Left ventricle myocardium inferior (tissue), 1 donor: ENCODE measurements at regions not wholly inside any gene's neighbourhood (a gene's known extent, or its start where the extent isn't known, plus 50 kb on each side); places are given as distances from the start of the nearest gene placed in this dataset.

ENCODE experiments used
- DNase-seq: peaks from one replicate; pipeline ENCODE4 v3.0.0-alpha.2; 2020
- H3K27ac ChIP-seq: fragments of 200-600 bp; replicated peaks from 2 replicates; pipeline ENCODE4 v1.8.0; 2021
- H3K27me3 ChIP-seq: fragments of 200-600 bp; 2 replicates; pipeline ENCODE4 v1.8.0; 2021; ENCODE audit warnings: low read depth
- H3K36me3 ChIP-seq: fragments of 200-600 bp; 2 replicates; pipeline ENCODE4 v1.8.0; 2021
- H3K4me1 ChIP-seq: fragments of 200-600 bp; 2 replicates; pipeline ENCODE4 v1.8.0; 2021
- H3K4me3 ChIP-seq: fragments of 200-600 bp; 2 replicates; pipeline ENCODE4 v1.8.0; 2021; ENCODE audit warnings: mild to moderate bottlenecking, moderate library complexity
- H3K9me3 ChIP-seq: fragments of 200-600 bp; replicated peaks from 2 replicates; pipeline ENCODE4 v1.8.0; 2021
- intact Hi-C: fragments of 100-400 bp; cut with micrococcal nuclease; formaldehyde crosslinking; loops from one replicate; pipeline ENCODE4 v1.11.0; 2022
- TF ChIP-seq, protein P1 (sequence below): fragments of 200-600 bp; IDR thresholded peaks from 2 replicates; pipeline ENCODE4 v1.8.0; 2021; ENCODE audit warnings: antibody characterized with exemption, mild to moderate bottlenecking, borderline replicate concordance
- donor health status: DM: no; HTN: yes; CAD: no; lungs with severe emphysema.

DNA sequence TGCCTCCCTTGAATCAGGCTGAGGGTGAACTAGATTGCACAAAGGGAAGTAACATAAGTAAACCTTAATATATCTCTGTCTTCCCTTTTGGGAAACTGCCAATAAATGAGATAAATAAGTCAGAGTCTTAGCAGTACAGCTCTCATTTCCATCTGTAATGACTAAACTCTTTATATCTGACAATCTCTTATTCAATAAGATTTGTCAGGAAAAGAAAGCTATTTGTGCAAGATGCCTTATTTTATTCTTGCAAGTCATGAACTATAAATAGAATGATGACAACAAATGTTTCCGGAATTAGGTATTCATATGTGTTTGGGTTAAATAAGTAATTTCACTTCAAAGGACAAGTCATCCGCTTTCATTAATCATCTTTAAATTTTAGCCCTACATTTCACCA is 229.2 kb downstream of the PTGER3 start:
- no peak overlapping the region for H3K4me3 ChIP-seq
- peaks cover 14% of the 10 kb centered on the region for H3K4me1 ChIP-seq
- DNase-seq, result no peak
- no peaks in the 10 kb centered on the region for H3K9me3 ChIP-seq
- H3K27me3 ChIP-seq, result no peaks in the 10 kb centered on the region
- H3K27ac ChIP-seq, result no peak overlapping the region
- intact Hi-C loops, result no loop called here
- no peaks in the 10 kb centered on the region for H3K36me3 ChIP-seq
- TF ChIP-seq, protein P1, sequence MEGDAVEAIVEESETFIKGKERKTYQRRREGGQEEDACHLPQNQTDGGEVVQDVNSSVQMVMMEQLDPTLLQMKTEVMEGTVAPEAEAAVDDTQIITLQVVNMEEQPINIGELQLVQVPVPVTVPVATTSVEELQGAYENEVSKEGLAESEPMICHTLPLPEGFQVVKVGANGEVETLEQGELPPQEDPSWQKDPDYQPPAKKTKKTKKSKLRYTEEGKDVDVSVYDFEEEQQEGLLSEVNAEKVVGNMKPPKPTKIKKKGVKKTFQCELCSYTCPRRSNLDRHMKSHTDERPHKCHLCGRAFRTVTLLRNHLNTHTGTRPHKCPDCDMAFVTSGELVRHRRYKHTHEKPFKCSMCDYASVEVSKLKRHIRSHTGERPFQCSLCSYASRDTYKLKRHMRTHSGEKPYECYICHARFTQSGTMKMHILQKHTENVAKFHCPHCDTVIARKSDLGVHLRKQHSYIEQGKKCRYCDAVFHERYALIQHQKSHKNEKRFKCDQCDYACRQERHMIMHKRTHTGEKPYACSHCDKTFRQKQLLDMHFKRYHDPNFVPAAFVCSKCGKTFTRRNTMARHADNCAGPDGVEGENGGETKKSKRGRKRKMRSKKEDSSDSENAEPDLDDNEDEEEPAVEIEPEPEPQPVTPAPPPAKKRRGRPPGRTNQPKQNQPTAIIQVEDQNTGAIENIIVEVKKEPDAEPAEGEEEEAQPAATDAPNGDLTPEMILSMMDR, result no peak

DNA sequence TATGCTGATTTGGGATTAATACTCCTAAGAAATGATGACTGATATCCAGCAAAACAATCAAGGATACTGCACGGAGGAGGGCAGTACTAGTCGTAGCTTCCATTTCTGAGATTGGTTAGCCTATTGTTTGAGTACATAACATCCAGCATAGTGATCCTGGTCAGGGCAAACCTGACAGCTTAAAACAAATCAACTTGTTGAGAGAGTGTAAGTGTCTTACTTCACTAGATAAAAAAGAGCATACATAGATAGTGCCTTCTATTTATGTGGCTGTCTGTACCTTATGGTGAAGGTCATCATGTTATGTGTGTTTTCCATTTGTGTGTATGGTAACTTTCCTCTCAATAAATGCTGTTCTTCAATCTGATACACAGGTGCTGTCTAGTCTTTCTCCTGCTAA is 228.4 kb downstream of the PTGER3 start:
- no peak overlapping the region for H3K4me3 ChIP-seq
- no peak for DNase-seq
- H3K27me3 ChIP-seq, result no peaks in the 10 kb centered on the region
- intact Hi-C loops, result no loop called here
- H3K9me3 ChIP-seq, result no peaks in the 10 kb centered on the region
- TF ChIP-seq, protein P1, result no peak
- peaks cover 14% of the 10 kb centered on the region for H3K4me1 ChIP-seq
- no peaks in the 10 kb centered on the region for H3K36me3 ChIP-seq
- H3K27ac ChIP-seq, result peak overlapping the region; percentile 12

DNA sequence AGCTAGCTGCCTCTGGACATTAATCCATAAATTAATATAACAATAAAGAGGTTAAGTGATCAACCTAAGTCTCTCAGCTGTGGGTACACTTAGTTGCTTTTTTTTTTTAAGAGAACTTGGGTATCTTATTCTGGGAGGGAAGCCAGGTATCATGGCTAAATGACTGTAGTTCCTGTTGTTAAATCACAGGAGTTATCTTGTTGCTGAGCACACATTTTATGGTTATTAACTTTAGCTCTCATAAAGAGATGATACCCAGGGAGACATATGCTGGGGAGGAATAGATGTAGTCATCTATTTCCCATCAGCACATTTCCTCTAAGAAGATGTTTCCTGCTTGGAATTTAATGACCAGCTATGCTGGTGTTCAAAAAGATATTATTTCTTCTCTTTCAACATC is 227.8 kb downstream of the PTGER3 start:
- Histone ChIP-seq H3K36me3 (no peaks in the 10 kb centered on the region), H3K4me3 (no peak overlapping the region), H3K27me3 (no peaks in the 10 kb centered on the region), H3K4me1 (peaks cover 14% of the 10 kb centered on the region), H3K9me3 (no peaks in the 10 kb centered on the region), H3K27ac (peak overlapping the region; percentile 12)
- DNase-seq, result no peak
- intact Hi-C loops, result no loop called here
- TF ChIP-seq, protein P1, result no peak

DNA sequence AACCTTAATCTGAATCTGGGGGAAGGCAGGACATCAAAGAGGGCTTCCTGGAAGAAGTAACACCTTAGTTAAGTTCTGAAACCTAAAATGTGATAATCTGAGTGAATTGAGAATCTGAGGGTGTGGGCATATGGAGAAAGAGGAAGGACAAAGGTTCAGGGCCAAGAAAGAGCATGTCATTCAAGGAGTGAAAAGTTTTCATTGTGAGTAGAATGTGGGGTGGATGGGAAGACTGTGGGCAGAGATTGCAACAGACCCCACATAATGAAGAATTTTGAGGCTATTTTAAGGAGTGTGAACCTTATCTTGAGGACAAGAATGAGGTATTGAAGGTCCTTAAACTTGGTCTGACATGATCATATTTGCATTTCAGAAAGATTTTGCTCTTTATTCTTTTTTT is 227.2 kb downstream of the PTGER3 start:
- DNase-seq, result no peak
- H3K9me3 ChIP-seq, result no peaks in the 10 kb centered on the region
- no peak overlapping the region for H3K4me3 ChIP-seq
- H3K4me1 ChIP-seq, result peaks cover 14% of the 10 kb centered on the region
- TF ChIP-seq, protein P1, result no peak
- no peaks in the 10 kb centered on the region for H3K27me3 ChIP-seq
- no peak overlapping the region for H3K27ac ChIP-seq
- no peaks in the 10 kb centered on the region for H3K36me3 ChIP-seq
- intact Hi-C loops, result no loop called here

DNA sequence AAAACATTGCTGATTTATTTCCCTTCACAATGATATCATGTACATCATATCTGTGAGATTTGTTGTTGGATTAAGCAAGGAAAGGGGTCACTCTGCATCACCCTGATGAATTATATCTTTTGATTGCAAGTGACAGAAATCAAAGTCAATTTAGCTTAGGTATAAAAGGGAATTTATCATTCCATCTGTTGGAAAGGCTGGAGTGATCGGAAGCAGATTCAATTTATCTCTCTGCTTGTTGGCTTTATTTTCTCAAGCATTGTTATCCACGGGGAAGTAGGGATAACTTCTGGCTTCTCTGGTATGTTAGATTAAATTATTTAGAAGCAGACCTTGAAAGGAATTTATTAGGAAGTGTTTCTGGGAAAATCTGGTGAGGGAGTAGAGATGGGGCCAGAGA is 226.6 kb downstream of the PTGER3 start:
- Histone ChIP-seq H3K27me3 (no peaks in the 10 kb centered on the region), H3K4me1 (peaks cover 14% of the 10 kb centered on the region), H3K36me3 (no peaks in the 10 kb centered on the region), H3K27ac (no peak overlapping the region), H3K9me3 (no peaks in the 10 kb centered on the region), H3K4me3 (no peak overlapping the region)
- intact Hi-C loops, result no loop called here
- TF ChIP-seq, protein P1, result no peak
- no peak for DNase-seq

DNA sequence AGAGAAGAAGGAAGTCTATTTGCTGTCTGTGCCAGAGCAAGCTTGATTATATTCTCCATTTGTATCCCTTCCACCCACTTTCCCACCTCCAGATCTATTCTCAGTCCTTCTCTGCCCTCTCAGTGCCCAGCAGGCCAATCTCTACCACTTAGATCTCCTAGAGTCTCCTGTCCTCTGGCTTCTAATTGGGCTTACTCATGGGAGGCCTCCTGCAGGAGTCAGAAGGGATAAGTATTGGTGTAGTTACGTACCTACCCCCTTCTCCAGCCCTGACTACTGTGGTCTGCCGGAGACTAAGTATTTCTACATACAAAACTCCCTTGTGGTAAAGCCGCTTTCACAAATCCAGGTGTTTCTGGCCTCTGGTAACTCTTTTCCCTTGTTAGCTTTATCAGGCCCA is 221.2 kb downstream of the PTGER3 start:
- Histone ChIP-seq H3K36me3 (no peaks in the 10 kb centered on the region), H3K9me3 (peaks cover 4% of the 10 kb centered on the region), H3K4me3 (no peak overlapping the region), H3K4me1 (peaks cover 6% of the 10 kb centered on the region), H3K27ac (no peak overlapping the region), H3K27me3 (no peaks in the 10 kb centered on the region)
- DNase-seq, result no peak
- TF ChIP-seq, protein P1, result no peak
- intact Hi-C loops, result no loop called here
